Stimulated activated naive CD4-positive, alpha-beta T cell treated with Interleukin-2 at 50 U/mL for 16 hours (primary cell): ENCODE measurements at regions not wholly inside any gene's neighbourhood (a gene's known extent, or its start where the extent isn't known, plus 50 kb on each side); places are given as distances from the start of the nearest gene placed in this dataset.

Experiments
- DNase-seq: peaks from one replicate; lab custom pipeline; 2025; lab: John Stamatoyannopoulos, UW

GRCh38 chr3:194928831-194929577 is 243.3 kb downstream of the FAM43A start:
- no peak for DNase-seq

- DNase-seq: no peak
These were observed 243.9 kb downstream of the FAM43A start for GRCh38 chr3:194929578-194929960.

- DNase-seq: no peak
These were observed 244.9 kb downstream of the FAM43A start for GRCh38 chr3:194930377-194931204.

GRCh38 chr3:194931347-194931746 is 245.7 kb downstream of the FAM43A start:
- no peak for DNase-seq

- DNase-seq: no peak
These were observed 246.2 kb downstream of the FAM43A start for GRCh38 chr3:194931865-194932264.

- no peak for DNase-seq
These were observed 247.8 kb downstream of the FAM43A start for GRCh38 chr3:194933465-194933864.

- DNase-seq: no peak
These were observed 249.4 kb downstream of the FAM43A start for GRCh38 chr3:194935061-194935460.

GRCh38 chr3:194935632-194936470 is 250.2 kb downstream of the FAM43A start:
- no peak for DNase-seq

- DNase-seq: no peak
These were observed 251.0 kb downstream of the FAM43A start for GRCh38 chr3:194936659-194937058.

- DNase-seq: no peak
These were observed 251.5 kb downstream of the FAM43A start for GRCh38 chr3:194937144-194937543.

- no peak for DNase-seq
These were observed 252.2 kb downstream of the FAM43A start for GRCh38 chr3:194937882-194938321.

GRCh38 chr3:194938845-194939531 is 253.3 kb downstream of the FAM43A start:
- no peak for DNase-seq

- DNase-seq: no peak
These were observed 253.8 kb downstream of the FAM43A start for GRCh38 chr3:194939532-194939909.

- DNase-seq: no peak
These were observed 254.5 kb downstream of the FAM43A start for GRCh38 chr3:194939949-194940770.

GRCh38 chr3:194941360-194941955 is 255.8 kb downstream of the FAM43A start:
- DNase-seq: no peak

- DNase-seq: no peak
These were observed 256.4 kb downstream of the FAM43A start for GRCh38 chr3:194941956-194942511.

- DNase-seq: no peak
These were observed 258.8 kb downstream of the FAM43A start for GRCh38 chr3:194944526-194944925.

GRCh38 chr3:194945508-194945907 is 259.8 kb downstream of the FAM43A start:
- no peak for DNase-seq

- DNase-seq: no peak
These were observed 260.4 kb downstream of the FAM43A start for GRCh38 chr3:194946091-194946490.

GRCh38 chr3:194949592-194949991 is 263.9 kb downstream of the FAM43A start:
- DNase-seq: no peak
